ENCODE measurements at regions not wholly inside any gene's neighbourhood (a gene's known extent, or its start where the extent isn't known, plus 50 kb on each side); places are given as distances from the start of the nearest gene placed in this dataset.
"Not testable (repeated sequence)": the region's sequence is repeated elsewhere in the genome, so short reads cannot be mapped to it uniquely, and the experiment has no call there.

DNA sequence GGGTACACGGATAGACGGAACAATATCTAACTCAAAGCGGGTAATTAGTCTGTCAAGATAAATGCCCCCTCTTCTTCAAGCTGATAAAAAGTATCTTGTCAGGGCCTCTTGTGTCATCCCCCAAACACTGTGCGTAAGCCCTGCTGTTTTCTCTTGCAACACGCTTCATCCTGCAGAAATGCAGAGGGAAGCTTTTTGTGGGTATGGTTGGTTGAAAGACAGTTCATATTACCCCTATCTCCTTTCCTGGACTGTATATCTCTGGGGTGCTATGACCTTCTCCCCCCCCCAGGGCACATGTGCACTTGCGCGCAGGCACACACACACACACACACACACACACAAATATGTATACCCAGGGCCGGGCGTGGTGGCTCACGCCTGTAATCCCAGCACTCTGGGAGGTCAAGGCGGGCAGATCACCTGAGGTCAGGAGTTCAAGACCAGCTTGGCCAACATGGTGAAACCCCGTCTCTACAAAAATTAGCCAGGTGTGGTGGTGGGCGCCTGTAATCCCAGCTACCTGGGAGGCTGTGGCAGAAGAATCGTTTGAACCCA lies 143.6 kb upstream of the CITED2 start:
- not testable (repeated sequence) for TF ChIP-seq EZH2 (IDR thresholded peaks at IDR 0.05; ENCODE audit: insufficient read depth, poor library complexity, severe bottlenecking); EZH2phosphoT487 (IDR thresholded peaks at IDR 0.05; ENCODE audit: insufficient read depth, low read depth)

Measured in GM23248 (cell line).